ENCODE measurements at regions not wholly inside any gene's neighbourhood (a gene's known extent, or its start where the extent isn't known, plus 50 kb on each side); places are given as distances from the start of the nearest gene placed in this dataset.

DNA sequence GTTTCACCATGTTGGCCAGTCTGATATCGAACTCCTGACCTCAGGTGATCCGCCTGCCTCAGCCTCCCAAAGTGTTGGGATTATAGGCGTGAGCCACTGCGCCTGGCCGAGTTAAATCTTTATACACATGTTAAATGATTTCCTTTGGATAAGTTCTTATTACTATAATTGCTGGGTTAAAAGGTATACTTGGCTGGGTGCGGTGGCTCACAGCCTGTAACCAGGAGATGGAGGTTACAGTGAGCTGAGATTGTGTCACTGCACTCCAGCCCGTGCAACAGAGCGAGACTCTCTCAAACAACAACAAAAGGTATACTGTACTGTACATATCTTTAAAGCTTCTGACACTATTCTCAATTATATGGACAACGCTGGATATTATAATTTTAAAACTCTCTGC lies 53.2 kb upstream of the CDK13 start:
- H3K36me3 Mint-ChIP-seq (ENCODE audit: insufficient read depth), result no peaks in the 10 kb centered on the region
- no peak for DNase-seq (ENCODE audit: low spot score, unreplicated experiment)
- TF ChIP-seq, protein P1, sequence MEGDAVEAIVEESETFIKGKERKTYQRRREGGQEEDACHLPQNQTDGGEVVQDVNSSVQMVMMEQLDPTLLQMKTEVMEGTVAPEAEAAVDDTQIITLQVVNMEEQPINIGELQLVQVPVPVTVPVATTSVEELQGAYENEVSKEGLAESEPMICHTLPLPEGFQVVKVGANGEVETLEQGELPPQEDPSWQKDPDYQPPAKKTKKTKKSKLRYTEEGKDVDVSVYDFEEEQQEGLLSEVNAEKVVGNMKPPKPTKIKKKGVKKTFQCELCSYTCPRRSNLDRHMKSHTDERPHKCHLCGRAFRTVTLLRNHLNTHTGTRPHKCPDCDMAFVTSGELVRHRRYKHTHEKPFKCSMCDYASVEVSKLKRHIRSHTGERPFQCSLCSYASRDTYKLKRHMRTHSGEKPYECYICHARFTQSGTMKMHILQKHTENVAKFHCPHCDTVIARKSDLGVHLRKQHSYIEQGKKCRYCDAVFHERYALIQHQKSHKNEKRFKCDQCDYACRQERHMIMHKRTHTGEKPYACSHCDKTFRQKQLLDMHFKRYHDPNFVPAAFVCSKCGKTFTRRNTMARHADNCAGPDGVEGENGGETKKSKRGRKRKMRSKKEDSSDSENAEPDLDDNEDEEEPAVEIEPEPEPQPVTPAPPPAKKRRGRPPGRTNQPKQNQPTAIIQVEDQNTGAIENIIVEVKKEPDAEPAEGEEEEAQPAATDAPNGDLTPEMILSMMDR (IDR thresholded peaks at IDR 0.05; ENCODE audit: unreplicated experiment), result no peak
- H3K9me3 Mint-ChIP-seq (ENCODE audit: low read depth), result peaks cover 3% of the 10 kb centered on the region
- H3K4me1 Mint-ChIP-seq (ENCODE audit: low read depth), result peaks cover 3% of the 10 kb centered on the region
- H3K27me3 Mint-ChIP-seq, result no peaks in the 10 kb centered on the region
- H3K27ac Mint-ChIP-seq, result no peak overlapping the region
- no peak overlapping the region for H3K4me3 Mint-ChIP-seq (ENCODE audit: low read depth)

DNA sequence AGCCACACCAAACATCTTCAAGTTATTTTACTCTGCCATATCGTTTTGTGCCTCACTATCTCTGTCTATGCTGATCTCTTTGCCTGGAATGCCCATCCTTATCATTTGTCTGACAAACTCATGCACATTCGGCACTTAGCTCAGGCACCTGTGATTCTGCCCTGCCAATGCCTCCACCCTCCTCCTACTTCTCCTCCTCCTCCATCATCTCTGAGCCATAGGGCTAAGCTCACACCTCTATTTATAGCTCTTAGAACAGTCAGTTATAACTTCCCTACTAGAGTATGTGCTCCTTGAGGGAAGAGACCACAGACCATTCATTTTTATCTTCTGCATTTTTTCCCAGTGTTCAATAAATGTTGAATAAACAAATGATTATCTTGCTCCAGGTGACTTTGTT lies 51.2 kb upstream of the CDK13 start:
- Mint-ChIP-seq H3K9me3 (ENCODE audit: low read depth) (peaks cover 3% of the 10 kb centered on the region), H3K27ac (no peak overlapping the region), H3K4me1 (ENCODE audit: low read depth) (no peaks in the 10 kb centered on the region), H3K36me3 (ENCODE audit: insufficient read depth) (no peaks in the 10 kb centered on the region), H3K4me3 (ENCODE audit: low read depth) (no peak overlapping the region), H3K27me3 (no peaks in the 10 kb centered on the region)
- no peak for DNase-seq (ENCODE audit: low spot score, unreplicated experiment)
- TF ChIP-seq, protein P1 (IDR thresholded peaks at IDR 0.05; ENCODE audit: unreplicated experiment), result no peak
